HUES48 (cell line): ENCODE measurements at regions not wholly inside any gene's neighbourhood (a gene's known extent, or its start where the extent isn't known, plus 50 kb on each side); places are given as distances from the start of the nearest gene placed in this dataset.

Source experiments
- H3K27ac ChIP-seq: one replicate; pipeline ENCODE4 v1.7.0; 2013; ENCODE audit warnings: low read depth, low read length, inconsistent platforms
- H3K27me3 ChIP-seq: 2 replicates; pipeline ENCODE4 v1.6.1; 2013; ENCODE audit warnings: mild to moderate bottlenecking, low read length; ENCODE audit not compliant: control insufficient read depth, insufficient read depth
- H3K36me3 ChIP-seq: 2 replicates; pipeline ENCODE4 v1.6.1; 2013; ENCODE audit warnings: low read length; ENCODE audit not compliant: control insufficient read depth, insufficient read depth
- H3K4me1 ChIP-seq: 2 replicates; pipeline ENCODE4 v1.6.1; 2013; ENCODE audit warnings: mild to moderate bottlenecking, low read length; ENCODE audit not compliant: control insufficient read depth, insufficient read depth
- H3K4me3 ChIP-seq: 2 replicates; pipeline ENCODE4 v1.5.1; 2013; ENCODE audit warnings: mild to moderate bottlenecking, low read depth, low read length
- H3K9ac ChIP-seq: 2 replicates; pipeline ENCODE4 v1.6.1; 2013; ENCODE audit warnings: mild to moderate bottlenecking, low read depth, low read length, moderate library complexity
- H3K9me3 ChIP-seq: 2 replicates; pipeline ENCODE4 v1.6.1; 2013; ENCODE audit warnings: low read length; ENCODE audit not compliant: control insufficient read depth, insufficient read depth

- Histone ChIP-seq H3K4me3 (no peak overlapping the region), H3K9me3 (no peaks in the 10 kb centered on the region), H3K4me1 (no peaks in the 10 kb centered on the region), H3K27me3 (no peaks in the 10 kb centered on the region), H3K36me3 (no peaks in the 10 kb centered on the region), H3K27ac (no peak overlapping the region), H3K9ac (no peak overlapping the region)
These were observed 208.6 kb upstream of the SAMSN1 start for GRCh38 chr21:14754682-14755081.

GRCh38 chr21:14754259-14754604, 208.1 kb upstream of the SAMSN1 start:
- H3K36me3 ChIP-seq: no peaks in the 10 kb centered on the region
- no peaks in the 10 kb centered on the region for H3K9me3 ChIP-seq
- no peak overlapping the region for H3K9ac ChIP-seq
- H3K27me3 ChIP-seq: no peaks in the 10 kb centered on the region
- H3K27ac ChIP-seq: no peak overlapping the region
- no peak overlapping the region for H3K4me3 ChIP-seq
- H3K4me1 ChIP-seq: no peaks in the 10 kb centered on the region

- Histone ChIP-seq H3K4me3 (no peak overlapping the region), H3K27me3 (no peaks in the 10 kb centered on the region), H3K9ac (no peak overlapping the region), H3K36me3 (no peaks in the 10 kb centered on the region), H3K4me1 (no peaks in the 10 kb centered on the region), H3K27ac (no peak overlapping the region), H3K9me3 (no peaks in the 10 kb centered on the region)
These were observed 207.5 kb upstream of the SAMSN1 start for GRCh38 chr21:14753466-14754258.

- Histone ChIP-seq H3K9ac (no peak overlapping the region), H3K4me3 (no peak overlapping the region), H3K27ac (no peak overlapping the region), H3K9me3 (no peaks in the 10 kb centered on the region), H3K4me1 (no peaks in the 10 kb centered on the region), H3K27me3 (no peaks in the 10 kb centered on the region), H3K36me3 (no peaks in the 10 kb centered on the region)
These were observed 207.0 kb upstream of the SAMSN1 start for GRCh38 chr21:14753069-14753465.

- Histone ChIP-seq H3K36me3 (no peaks in the 10 kb centered on the region), H3K27me3 (no peaks in the 10 kb centered on the region), H3K4me1 (no peaks in the 10 kb centered on the region), H3K9ac (no peak overlapping the region), H3K4me3 (no peak overlapping the region), H3K27ac (no peak overlapping the region), H3K9me3 (no peaks in the 10 kb centered on the region)
These were observed 206.3 kb upstream of the SAMSN1 start for GRCh38 chr21:14752345-14752909.

- H3K4me1 ChIP-seq: no peaks in the 10 kb centered on the region
- no peak overlapping the region for H3K4me3 ChIP-seq
- no peak overlapping the region for H3K9ac ChIP-seq
- H3K27ac ChIP-seq: no peak overlapping the region
- H3K27me3 ChIP-seq: no peaks in the 10 kb centered on the region
- H3K36me3 ChIP-seq: no peaks in the 10 kb centered on the region
- H3K9me3 ChIP-seq: no peaks in the 10 kb centered on the region
These were observed 205.7 kb upstream of the SAMSN1 start for GRCh38 chr21:14751602-14752344.

GRCh38 chr21:14751011-14751410, 204.9 kb upstream of the SAMSN1 start:
- H3K36me3 ChIP-seq: no peaks in the 10 kb centered on the region
- no peak overlapping the region for H3K27ac ChIP-seq
- no peak overlapping the region for H3K9ac ChIP-seq
- H3K9me3 ChIP-seq: no peaks in the 10 kb centered on the region
- no peak overlapping the region for H3K4me3 ChIP-seq
- H3K27me3 ChIP-seq: no peaks in the 10 kb centered on the region
- H3K4me1 ChIP-seq: no peaks in the 10 kb centered on the region

GRCh38 chr21:14750041-14750440, 203.9 kb upstream of the SAMSN1 start:
- H3K27me3 ChIP-seq: no peaks in the 10 kb centered on the region
- H3K9me3 ChIP-seq: no peaks in the 10 kb centered on the region
- H3K9ac ChIP-seq: no peak overlapping the region
- no peak overlapping the region for H3K4me3 ChIP-seq
- no peaks in the 10 kb centered on the region for H3K36me3 ChIP-seq
- H3K27ac ChIP-seq: no peak overlapping the region
- H3K4me1 ChIP-seq: no peaks in the 10 kb centered on the region

- Histone ChIP-seq H3K27me3 (no peaks in the 10 kb centered on the region), H3K9me3 (no peaks in the 10 kb centered on the region; the same call in none of the 2 replicates), H3K36me3 (no peaks in the 10 kb centered on the region), H3K9ac (no peak overlapping the region), H3K4me1 (no peaks in the 10 kb centered on the region), H3K27ac (no peak overlapping the region), H3K4me3 (no peak overlapping the region)
These were observed 202.5 kb upstream of the SAMSN1 start for GRCh38 chr21:14748662-14749061.

GRCh38 chr21:14744368-14744767, 198.3 kb upstream of the SAMSN1 start:
- Histone ChIP-seq H3K27ac (no peak overlapping the region), H3K9ac (no peak overlapping the region), H3K27me3 (no peaks in the 10 kb centered on the region), H3K36me3 (no peaks in the 10 kb centered on the region), H3K4me3 (no peak overlapping the region), H3K4me1 (no peaks in the 10 kb centered on the region), H3K9me3 (no peaks in the 10 kb centered on the region; the same call in none of the 2 replicates)

- H3K9me3 ChIP-seq: no peaks in the 10 kb centered on the region; the same call in none of the 2 replicates
- no peaks in the 10 kb centered on the region for H3K27me3 ChIP-seq
- no peak overlapping the region for H3K27ac ChIP-seq
- no peaks in the 10 kb centered on the region for H3K4me1 ChIP-seq
- H3K4me3 ChIP-seq: no peak overlapping the region
- H3K36me3 ChIP-seq: no peaks in the 10 kb centered on the region
- H3K9ac ChIP-seq: no peak overlapping the region
These were observed 196.0 kb upstream of the SAMSN1 start for GRCh38 chr21:14742119-14742518.
